Stimulated activated CD8-positive, alpha-beta memory T cell treated with anti-CD3 and anti-CD28 coated beads, Interleukin-12 subunit alpha, Interleukin-12 subunit beta, amount 100 ng/mL, for 4 hours (primary cell): ENCODE measurements at regions not wholly inside any gene's neighbourhood (a gene's known extent, or its start where the extent isn't known, plus 50 kb on each side); places are given as distances from the start of the nearest gene placed in this dataset.

ENCODE experiments used
- DNase-seq: peaks from one replicate; pipeline ENCODE4 v3.0.0-alpha.2; 2020; ENCODE audit warnings: low read depth

DNA sequence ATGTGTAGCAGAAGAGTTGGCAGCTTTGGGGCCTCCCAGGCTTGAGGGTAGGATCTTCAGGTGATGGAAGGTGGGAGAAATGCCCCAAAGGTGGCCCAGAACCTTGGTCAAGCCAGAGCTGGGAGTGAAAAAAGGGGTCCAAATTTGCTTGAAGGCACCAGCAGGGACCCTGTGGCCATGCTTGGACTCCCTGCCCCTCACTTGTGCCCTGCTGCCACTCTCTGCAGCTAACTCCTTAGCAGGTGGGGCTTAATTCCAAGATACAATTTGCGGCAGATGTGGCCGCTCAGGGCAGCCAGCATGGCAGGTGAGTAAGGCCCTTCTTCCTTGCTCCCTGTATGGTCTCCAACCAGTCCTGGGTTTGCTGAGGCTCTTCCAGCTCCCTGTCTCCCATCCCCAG, 51.3 kb upstream of the ADRA1D start:
- no peak for DNase-seq

DNA sequence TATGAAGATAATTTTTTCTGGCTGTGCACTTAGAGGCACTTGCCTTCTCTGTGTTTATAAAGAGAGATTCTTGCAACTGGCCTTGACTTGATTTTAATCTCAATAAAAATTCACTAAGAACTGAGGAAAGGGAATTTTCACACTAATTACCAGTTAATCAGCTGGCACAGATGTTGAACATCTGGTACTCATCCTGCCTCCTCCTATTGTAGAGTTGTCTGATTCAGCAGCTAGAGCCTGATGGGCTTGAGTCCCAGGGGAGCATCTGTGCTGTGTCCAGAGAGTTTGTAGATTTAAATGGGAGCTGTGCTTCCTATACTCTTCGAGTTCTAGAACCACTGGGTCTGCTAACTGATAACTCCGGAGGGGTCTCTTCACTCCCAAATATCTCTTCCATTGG, 50.7 kb upstream of the ADRA1D start:
- DNase-seq: no peak

DNA sequence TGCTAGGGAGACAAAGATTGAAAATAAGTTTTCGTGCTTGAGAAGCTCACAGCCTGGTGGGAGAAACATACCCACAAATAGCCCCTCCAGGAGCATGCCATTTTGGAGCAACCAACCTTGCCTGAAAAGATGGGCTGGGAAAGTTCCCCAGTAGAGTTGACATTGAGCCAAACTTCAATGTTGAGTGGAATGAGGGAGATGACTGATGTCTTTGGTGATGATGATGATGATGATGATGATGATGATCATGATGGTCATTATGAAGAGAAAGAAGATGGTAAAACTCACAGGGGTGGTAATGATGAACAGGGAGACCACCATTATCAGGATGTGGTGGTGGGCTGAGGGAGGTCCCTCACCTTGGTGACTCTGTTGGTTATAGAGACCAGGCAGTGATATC, 50.1 kb upstream of the ADRA1D start:
- DNase-seq: no peak
